H9 (cell line): ENCODE measurements at regions not wholly inside any gene's neighbourhood (a gene's known extent, or its start where the extent isn't known, plus 50 kb on each side); places are given as distances from the start of the nearest gene placed in this dataset.

ENCODE experiments used
- DNase-seq: peaks from one replicate; pipeline ENCODE4 v3.0.0-alpha.2; 2017
- H2AFZ ChIP-seq: one replicate; pipeline ENCODE4 v1.6.1; 2013; ENCODE audit warnings: mild to moderate bottlenecking, low read length, control low read depth, moderate library complexity
- H2AK5ac ChIP-seq: 2 replicates; pipeline ENCODE4 v1.6.1; 2013; ENCODE audit warnings: low read length, control low read depth, mixed read lengths; ENCODE audit not compliant: insufficient read length
- H2BK120ac ChIP-seq: one replicate; pipeline ENCODE4 v1.6.1; 2013; ENCODE audit warnings: low read depth, mild to moderate bottlenecking, low read length, control low read depth, inconsistent platforms; ENCODE audit not compliant: poor library complexity, severe bottlenecking
- H2BK12ac ChIP-seq: 2 replicates; pipeline ENCODE4 v1.6.1; 2013; ENCODE audit warnings: low read length, control low read depth, mixed read lengths, low read depth; ENCODE audit not compliant: insufficient read length
- H2BK15ac ChIP-seq: 2 replicates; pipeline ENCODE4 v1.6.1; 2013; ENCODE audit warnings: low read depth, low read length, control low read depth
- H2BK20ac ChIP-seq: one replicate; pipeline ENCODE4 v1.6.1; 2013; ENCODE audit warnings: low read depth, mild to moderate bottlenecking, low read length, control low read depth, inconsistent platforms; ENCODE audit not compliant: poor library complexity, severe bottlenecking
- H2BK5ac ChIP-seq: 2 replicates; pipeline ENCODE4 v1.6.1; 2013; ENCODE audit warnings: low read length, control low read depth, mixed read lengths; ENCODE audit not compliant: insufficient read length
- H3K14ac ChIP-seq: 2 replicates; pipeline ENCODE4 v1.6.1; 2013; ENCODE audit warnings: low read length, control low read depth; ENCODE audit not compliant: insufficient read depth
- H3K18ac ChIP-seq: 2 replicates; pipeline ENCODE4 v1.6.1; 2013; ENCODE audit warnings: low read depth, mild to moderate bottlenecking, mixed read lengths, low read length, control low read depth; ENCODE audit not compliant: insufficient read length
- H3K23ac ChIP-seq: 2 replicates; pipeline ENCODE4 v1.6.1; 2013; ENCODE audit warnings: low read length, control low read depth, mixed read lengths, low read depth; ENCODE audit not compliant: insufficient read length
- H3K23me2 ChIP-seq: 2 replicates; pipeline ENCODE4 v1.6.1; 2013; ENCODE audit warnings: low read depth, mild to moderate bottlenecking, mixed read lengths, low read length, control low read depth; ENCODE audit not compliant: insufficient read length, poor library complexity, severe bottlenecking
- H3K27ac ChIP-seq: 2 replicates; pipeline ENCODE4 v1.5.1; 2013; ENCODE audit warnings: low read length, control low read depth, mixed read lengths, low read depth; ENCODE audit not compliant: insufficient read length
- H3K27me3 ChIP-seq: 2 replicates; pipeline ENCODE4 v1.6.1; 2013; ENCODE audit warnings: low read length, control low read depth, inconsistent platforms; ENCODE audit not compliant: insufficient read depth
- H3K4ac ChIP-seq: 2 replicates; pipeline ENCODE4 v1.6.1; 2013; ENCODE audit warnings: low read depth, mild to moderate bottlenecking, control low read depth, inconsistent platforms, low read length, moderate library complexity
- H3K4me1 ChIP-seq: 2 replicates; pipeline ENCODE4 v1.6.1; 2013; ENCODE audit warnings: low read length, control low read depth, inconsistent platforms; ENCODE audit not compliant: insufficient read depth
- H3K4me2 ChIP-seq: 2 replicates; pipeline ENCODE4 v1.6.1; 2013; ENCODE audit warnings: low read length, control low read depth, mixed read lengths; ENCODE audit not compliant: insufficient read length, insufficient read depth
- H3K56ac ChIP-seq: 2 replicates; pipeline ENCODE4 v1.6.1; 2013; ENCODE audit warnings: low read depth, mild to moderate bottlenecking, mixed read lengths, low read length, control low read depth; ENCODE audit not compliant: insufficient read length
- H3K79me1 ChIP-seq: 2 replicates; pipeline ENCODE4 v1.6.1; 2013; ENCODE audit warnings: low read depth, mild to moderate bottlenecking, moderate library complexity, low read length, control low read depth, inconsistent platforms; ENCODE audit not compliant: insufficient read depth, poor library complexity, severe bottlenecking
- H3K79me2 ChIP-seq: 2 replicates; pipeline ENCODE4 v1.6.1; 2013; ENCODE audit warnings: low read length, control low read depth, inconsistent platforms; ENCODE audit not compliant: insufficient read depth
- H3K9ac ChIP-seq: 2 replicates; pipeline ENCODE4 v1.6.1; 2013; ENCODE audit warnings: low read length, control low read depth, mixed read lengths; ENCODE audit not compliant: insufficient read length; ENCODE audit errors: extremely low read depth
- H3K9me3 ChIP-seq: one replicate; pipeline ENCODE4 v1.6.1; 2013; ENCODE audit warnings: low read depth, low read length, inconsistent platforms; ENCODE audit not compliant: control insufficient read depth
- H3T11ph ChIP-seq: one replicate; pipeline ENCODE4 v1.6.1; 2013; ENCODE audit warnings: mild to moderate bottlenecking, low read length, control low read depth, inconsistent platforms
- H4K20me1 ChIP-seq: one replicate; pipeline ENCODE4 v1.6.1; 2013; ENCODE audit not compliant: control insufficient read depth, insufficient read length, insufficient read depth
- H4K5ac ChIP-seq: 2 replicates; pipeline ENCODE4 v1.6.1; 2013; ENCODE audit warnings: low read depth, mild to moderate bottlenecking, mixed read lengths, low read length, control low read depth; ENCODE audit not compliant: insufficient read length
- H4K8ac ChIP-seq: replicated peaks from 2 replicates; pipeline ENCODE4 v1.6.1; 2013; ENCODE audit warnings: low read length, control low read depth, mixed read lengths, low read depth; ENCODE audit not compliant: insufficient read length
- H4K91ac ChIP-seq: 2 replicates; pipeline ENCODE4 v1.6.1; 2013; ENCODE audit warnings: low read depth, mild to moderate bottlenecking, moderate library complexity, mixed read lengths, low read length, control low read depth; ENCODE audit not compliant: insufficient read length
- H3K27ac Mint-ChIP-seq, 3 experiments: 2 replicates in 2 of 3; 3 replicates in 1 of 3; pipeline ENCODE4 v1.8.0; 2020 to 2021; ENCODE audit warnings: mixed read lengths in 3 of 3, mild to moderate bottlenecking in 1 of 3, moderate library complexity in 1 of 3
- H3K27me3 Mint-ChIP-seq: 2 replicates; pipeline ENCODE4 v1.8.0; 2021; ENCODE audit warnings: low read depth, mild to moderate bottlenecking, moderate library complexity, mixed read lengths
- H3K36me3 Mint-ChIP-seq, 3 experiments: 2 replicates in 2 of 3; 3 replicates in 1 of 3; pipeline ENCODE4 v1.8.0; 2020 to 2021; ENCODE audit warnings: low read depth in 3 of 3, mixed read lengths in 3 of 3; ENCODE audit not compliant: insufficient read depth in 1 of 3
- H3K4me1 Mint-ChIP-seq, 2 experiments: 2 replicates each; pipeline ENCODE4 v1.8.0; 2020; ENCODE audit warnings: mixed read lengths in 2 of 2
- H3K4me3 Mint-ChIP-seq, 2 experiments: 2 replicates in 1 of 2; 3 replicates in 1 of 2; pipeline ENCODE4 v1.8.0; 2020 to 2021; ENCODE audit warnings: mild to moderate bottlenecking in 2 of 2, mixed read lengths in 2 of 2, moderate library complexity in 1 of 2
- H3K9me3 Mint-ChIP-seq, 2 experiments: 2 replicates in 1 of 2; 3 replicates in 1 of 2; pipeline ENCODE4 v1.8.0; 2020; ENCODE audit warnings: mild to moderate bottlenecking in 2 of 2, mixed read lengths in 2 of 2, moderate library complexity in 1 of 2
- CTCF ChIP-seq: fragments of 200-600 bp; sonication (generic); conservative IDR thresholded peaks from 3 replicates; pipeline ENCODE4 v1.8.0; 2021; ENCODE audit warnings: antibody characterized with exemption, mild to moderate bottlenecking
- WGBS: extraction: QIAGEN DNeasy Blood & Tissue Kit; methylation state at CpG from one replicate; pipeline ENCODE4 v1.1.7; 2013; ENCODE audit warnings: missing lambda C conversion rate, low lambda C conversion rate, mixed read lengths; ENCODE audit not compliant: insufficient read length; ENCODE audit errors: extremely low coverage; 5-methylcytosine and 5-hydroxymethylcytosine counted together

GRCh38 chr3:35320646-35321407, 318.5 kb upstream of the ARPP21 start:
- no peak overlapping the region for H2BK5ac ChIP-seq
- no peaks in the 10 kb centered on the region for H3K79me2 ChIP-seq
- H3K27me3 Mint-ChIP-seq: no peaks in the 10 kb centered on the region
- no peak overlapping the region for H2AFZ ChIP-seq
- no peak overlapping the region for H3K27ac ChIP-seq
- no peak overlapping the region for H3K4ac ChIP-seq
- no peak overlapping the region for H4K8ac ChIP-seq
- H4K5ac ChIP-seq: no peak overlapping the region
- H2BK15ac ChIP-seq: no peak overlapping the region
- no peak for DNase-seq
- H3K27me3 ChIP-seq: no peaks in the 10 kb centered on the region
- WGBS: no CpG with 5 or more reads among the region's 1 CpG
- H3K9ac ChIP-seq: no peak overlapping the region
- no peak overlapping the region for H3K18ac ChIP-seq
- H3K36me3 Mint-ChIP-seq: peaks cover 0 to 5% (median 2%) of the 10 kb centered on the region in 3 experiments; a peak in 2 of 7 replicates
- no peak overlapping the region for H3T11ph ChIP-seq
- no peaks in the 10 kb centered on the region for H3K4me1 Mint-ChIP-seq
- H3K56ac ChIP-seq: no peak overlapping the region
- no peak for TF ChIP-seq CTCF
- no peaks in the 10 kb centered on the region for H3K79me1 ChIP-seq
- no peak overlapping the region for H3K23ac ChIP-seq
- H2AK5ac ChIP-seq: no peak overlapping the region
- H3K4me2 ChIP-seq: no peak overlapping the region
- H3K9me3 ChIP-seq: no peaks in the 10 kb centered on the region
- no peaks in the 10 kb centered on the region for H3K4me1 ChIP-seq
- H3K27ac Mint-ChIP-seq: no peak overlapping the region
- H2BK20ac ChIP-seq: no peak overlapping the region
- no peak overlapping the region for H3K14ac ChIP-seq
- H3K23me2 ChIP-seq: no peaks in the 10 kb centered on the region
- peaks cover 11% of the 10 kb centered on the region in 2 experiments; a peak in 4 of 5 replicates for H3K9me3 Mint-ChIP-seq
- no peaks in the 10 kb centered on the region for H4K20me1 ChIP-seq
- no peak overlapping the region for H2BK120ac ChIP-seq
- H2BK12ac ChIP-seq: no peak overlapping the region
- H3K4me3 Mint-ChIP-seq: no peak overlapping the region
- no peak overlapping the region for H4K91ac ChIP-seq
